ENCODE measurements at regions not wholly inside any gene's neighbourhood (a gene's known extent, or its start where the extent isn't known, plus 50 kb on each side); places are given as distances from the start of the nearest gene placed in this dataset.

GRCh38 chr1:186550832-186551231, 89.9 kb upstream of the PDC start:
- no peak for DNase-seq

- no peak for DNase-seq
These were observed 80.1 kb upstream of the PDC start for GRCh38 chr1:186541003-186541402.

- DNase-seq: no peak
These were observed 79.6 kb upstream of the PDC start for GRCh38 chr1:186540521-186540920.

- DNase-seq: no peak
These were observed 75.5 kb upstream of the PDC start for GRCh38 chr1:186536273-186536890.

- no peak for DNase-seq
These were observed 74.6 kb upstream of the PDC start for GRCh38 chr1:186535388-186536133.

GRCh38 chr1:186534401-186534800, 73.5 kb upstream of the PDC start:
- DNase-seq: no peak

- DNase-seq: no peak
These were observed 71.6 kb upstream of the PDC start for GRCh38 chr1:186532466-186532865.

GRCh38 chr1:186531561-186532165, 70.7 kb upstream of the PDC start:
- no peak for DNase-seq

- no peak for DNase-seq
These were observed 69.2 kb upstream of the PDC start for GRCh38 chr1:186530109-186530508.

GRCh38 chr1:186519982-186520381, 59.1 kb upstream of the PDC start:
- no peak for DNase-seq

- DNase-seq: no peak
These were observed 58.0 kb upstream of the PDC start for GRCh38 chr1:186518822-186519381.

- DNase-seq: no peak
These were observed 57.5 kb upstream of the PDC start for GRCh38 chr1:186518395-186518794.

GRCh38 chr1:186514367-186514766, 53.5 kb upstream of the PDC start:
- DNase-seq: no peak

GRCh38 chr1:186513526-186513925, 52.6 kb upstream of the PDC start:
- no peak for DNase-seq

GRCh38 chr1:186512698-186513457, 52.0 kb upstream of the PDC start:
- DNase-seq: no peak

- DNase-seq: peak; percentile 51
These were observed 51.1 kb upstream of the PDC start for GRCh38 chr1:186511761-186512637.
